Keratinocyte (primary cell): ENCODE measurements at regions not wholly inside any gene's neighbourhood (a gene's known extent, or its start where the extent isn't known, plus 50 kb on each side); places are given as distances from the start of the nearest gene placed in this dataset.

Experiments used
- DNase-seq: peaks from one replicate; pipeline ENCODE4 v3.0.0-alpha.2; 2011; ENCODE audit warnings: low read depth, missing footprints, low spot score
- FAIRE-seq: peaks from 2 replicates; lab custom pipeline; 2011; peaks lifted over from hg19 to GRCh38; lab: Jason Lieb, UNC
- H2AFZ ChIP-seq: 2 replicates; pipeline ENCODE4 v1.6.0; 2012; ENCODE audit warnings: low read length, control low read depth, inconsistent platforms; ENCODE audit not compliant: control insufficient read depth
- H3K27ac ChIP-seq: 2 replicates; pipeline ENCODE4 v1.5.1; 2011; ENCODE audit warnings: low read length; ENCODE audit not compliant: control insufficient read depth, insufficient read depth
- H3K27me3 ChIP-seq: 3 replicates; pipeline ENCODE4 v1.6.0; 2011; ENCODE audit warnings: low read length; ENCODE audit not compliant: control insufficient read depth, insufficient read depth; ENCODE audit errors: extremely low read depth
- H3K36me3 ChIP-seq, 2 experiments: 2 replicates in 1 of 2; 3 replicates in 1 of 2; pipeline ENCODE4 v1.5.1; 2011; ENCODE audit warnings: low read length in 2 of 2, mild to moderate bottlenecking in 1 of 2; ENCODE audit not compliant: control insufficient read depth in 2 of 2, insufficient read depth in 2 of 2; ENCODE audit errors: extremely low read depth in 1 of 2
- H3K4me1 ChIP-seq: 3 replicates; pipeline ENCODE4 v1.5.1; 2011; ENCODE audit warnings: low read length; ENCODE audit not compliant: control insufficient read depth, insufficient read depth; ENCODE audit errors: extremely low read depth
- H3K4me2 ChIP-seq: 3 replicates; pipeline ENCODE4 v1.6.0; 2011; ENCODE audit warnings: low read depth, low read length; ENCODE audit not compliant: control insufficient read depth, insufficient read depth; ENCODE audit errors: extremely low read depth
- H3K4me3 ChIP-seq, 3 experiments: fragments of 200-600 bp in 1 of 3; sonication (generic) in 1 of 3; 2 replicates in 2 of 3; 3 replicates in 1 of 3; pipeline ENCODE4 v1.5.1; 2011 to 2016; ENCODE audit warnings: low read length in 3 of 3, mild to moderate bottlenecking in 3 of 3, control low read depth in 2 of 3, inconsistent platforms in 1 of 3, low read depth in 1 of 3, mixed read lengths in 1 of 3, mixed run types in 1 of 3, moderate library complexity in 1 of 3; ENCODE audit not compliant: control insufficient read depth in 2 of 3, insufficient read depth in 2 of 3; ENCODE audit errors: extremely low read depth in 1 of 3
- H3K79me2 ChIP-seq: 2 replicates; pipeline ENCODE4 v1.6.0; 2012; ENCODE audit warnings: low read length; ENCODE audit not compliant: control insufficient read depth, insufficient read depth
- H3K9ac ChIP-seq: 3 replicates; pipeline ENCODE4 v1.6.0; 2011; ENCODE audit warnings: low read length; ENCODE audit not compliant: control insufficient read depth, insufficient read depth; ENCODE audit errors: extremely low read depth
- H3K9me1 ChIP-seq: 3 replicates; pipeline ENCODE4 v1.6.0; 2011; ENCODE audit warnings: low read length; ENCODE audit not compliant: control insufficient read depth, insufficient read depth; ENCODE audit errors: extremely low read depth
- H3K9me3 ChIP-seq: 2 replicates; pipeline ENCODE4 v1.5.1; 2012; ENCODE audit warnings: low read depth, low read length; ENCODE audit not compliant: control insufficient read depth
- H4K20me1 ChIP-seq: 3 replicates; pipeline ENCODE4 v1.6.0; 2011; ENCODE audit warnings: low read length; ENCODE audit not compliant: control insufficient read depth, insufficient read depth; ENCODE audit errors: extremely low read depth
- CTCF ChIP-seq, 3 experiments: IDR thresholded peaks in 1 of 3; conservative IDR thresholded peaks in 1 of 3; optimal IDR thresholded peaks in 1 of 3; 2 replicates in 2 of 3; 3 replicates in 1 of 3; pipeline versions ENCODE3 to v1.5.1; 2011; ENCODE audit warnings: low read length in 3 of 3, mild to moderate bottlenecking in 3 of 3, moderate library complexity in 2 of 3, control low read depth in 1 of 3, inconsistent platforms in 1 of 3; ENCODE audit not compliant: insufficient read depth in 2 of 3; ENCODE audit errors: extremely low read depth in 1 of 3
- EZH2 ChIP-seq: IDR thresholded peaks from one replicate; pipeline ENCODE4 v1.6.1; 2012; ENCODE audit warnings: inconsistent platforms, mild to moderate bottlenecking, low read length, moderate library complexity
- dilution Hi-C: fragments of 300-500 bp; cut with MboI; formaldehyde crosslinking; loops from one replicate; pipeline ENCODE4 v1.7.0; 2020; ENCODE audit warnings: low sequenced_read_pairs; ENCODE audit not compliant: extremely low pct_ligation_motif_present

DNA sequence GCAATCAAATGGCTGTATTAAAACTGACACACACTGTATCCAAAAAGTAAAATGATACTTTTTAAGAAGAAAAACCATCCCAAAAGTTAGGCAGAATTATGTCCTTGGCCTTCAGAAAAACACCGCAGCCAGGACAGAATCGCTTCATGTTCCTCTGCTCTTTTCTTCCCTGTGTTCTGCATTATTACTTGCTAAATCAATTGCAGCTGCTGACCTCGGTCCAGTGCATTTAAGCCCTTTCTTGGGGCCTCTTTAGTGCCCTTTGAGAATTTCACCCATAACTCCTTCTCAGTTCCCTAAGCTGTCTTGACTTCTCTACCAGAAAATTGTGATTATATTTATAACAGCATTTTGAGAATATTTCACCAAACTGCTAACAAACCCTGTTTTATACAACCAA is 696.9 kb downstream of the PCDH7 start:
- no peaks in the 10 kb centered on the region for H3K9me3 ChIP-seq
- no peaks in the 10 kb centered on the region for H3K79me2 ChIP-seq
- FAIRE-seq (no peak), DNase-seq (no peak)
- H3K9ac ChIP-seq: no peak overlapping the region
- TF ChIP-seq CTCF (optimal IDR thresholded peaks at IDR 0.05 in 1 of 3, IDR thresholded peaks at IDR 0.05 in 1 of 3, conservative IDR thresholded peaks at IDR 0.05 in 1 of 3; ENCODE audit: extremely low read depth in 1 of 3, insufficient read depth in 2 of 3, low read length in 3 of 3) (no peak), EZH2 (no peak)
- dilution Hi-C loops: no loop called here
- H3K36me3 ChIP-seq: no peaks in the 10 kb centered on the region
- H3K9me1 ChIP-seq: no peaks in the 10 kb centered on the region
- no peaks in the 10 kb centered on the region for H3K27me3 ChIP-seq
- no peaks in the 10 kb centered on the region for H3K4me1 ChIP-seq
- H3K27ac ChIP-seq: no peak overlapping the region
- H3K4me3 ChIP-seq: no peak overlapping the region
- no peak overlapping the region for H2AFZ ChIP-seq
- no peaks in the 10 kb centered on the region for H4K20me1 ChIP-seq
- no peak overlapping the region for H3K4me2 ChIP-seq

GRCh38 chr4:31422006-31422405 is 701.8 kb downstream of the PCDH7 start:
- dilution Hi-C loops: no loop called here
- DNase-seq: no peak
- FAIRE-seq: no peak
- no peaks in the 10 kb centered on the region for H3K27me3 ChIP-seq
- no peaks in the 10 kb centered on the region for H3K9me1 ChIP-seq
- H3K36me3 ChIP-seq: no peaks in the 10 kb centered on the region
- no peak overlapping the region for H2AFZ ChIP-seq
- no peaks in the 10 kb centered on the region for H4K20me1 ChIP-seq
- H3K79me2 ChIP-seq: no peaks in the 10 kb centered on the region
- H3K27ac ChIP-seq: no peak overlapping the region
- H3K9ac ChIP-seq: no peak overlapping the region
- TF ChIP-seq EZH2 (no peak), CTCF (optimal IDR thresholded peaks at IDR 0.05 in 1 of 3, IDR thresholded peaks at IDR 0.05 in 1 of 3, conservative IDR thresholded peaks at IDR 0.05 in 1 of 3; ENCODE audit: extremely low read depth in 1 of 3, insufficient read depth in 2 of 3, low read length in 3 of 3) (no peak)
- no peaks in the 10 kb centered on the region for H3K9me3 ChIP-seq
- H3K4me2 ChIP-seq: no peak overlapping the region
- H3K4me1 ChIP-seq: no peaks in the 10 kb centered on the region
- no peak overlapping the region for H3K4me3 ChIP-seq
